Activated T-cell treated with anti-CD3 and anti-CD28 coated beads, Interleukin-2, amount 50 U/mL, for 72 hours (primary cell): ENCODE measurements at regions not wholly inside any gene's neighbourhood (a gene's known extent, or its start where the extent isn't known, plus 50 kb on each side); places are given as distances from the start of the nearest gene placed in this dataset.

Source experiments
- ATAC-seq, 2 donors: fragments of 150-1000 bp; cut with Tn5 transposase; replicated peaks in 1 of 2; 2 replicates each; pipeline ENCODE4 v1.10.0; 2021; ENCODE audit warnings: moderate library complexity in 2 of 2, mild to moderate bottlenecking in 1 of 2
- DNase-seq, 2 donors: peaks; one replicate each; pipeline ENCODE4 v3.0.0; 2021 to 2022; ENCODE audit warnings: mixed read lengths in 1 of 2
- H3K27ac Mint-ChIP-seq: one replicate; pipeline ENCODE4 v1.8.0; 2022; ENCODE audit warnings: mild to moderate bottlenecking, moderate library complexity, mixed read lengths
- H3K27me3 Mint-ChIP-seq: one replicate; pipeline ENCODE4 v1.8.0; 2022; ENCODE audit warnings: low read depth, mixed read lengths
- H3K36me3 Mint-ChIP-seq, 2 donors: one replicate each; pipeline ENCODE4 v1.8.0; 2022; ENCODE audit warnings: mixed read lengths in 2 of 2, mild to moderate bottlenecking in 1 of 2; ENCODE audit not compliant: insufficient read depth in 2 of 2
- H3K4me1 Mint-ChIP-seq: one replicate; pipeline ENCODE4 v1.8.0; 2022; ENCODE audit warnings: low read depth, mixed read lengths
- H3K4me3 Mint-ChIP-seq, 2 donors: one replicate each; pipeline ENCODE4 v1.8.0; 2022; ENCODE audit warnings: mild to moderate bottlenecking in 2 of 2, mixed read lengths in 2 of 2, moderate library complexity in 2 of 2
- H3K9me3 Mint-ChIP-seq, 2 donors: one replicate each; pipeline ENCODE4 v1.8.0; 2022; ENCODE audit warnings: mixed read lengths in 2 of 2

- DNase-seq = no peak
- peaks cover 0 to 2% of the 10 kb centered on the region in 2 donors for H3K36me3 Mint-ChIP-seq
- no peak overlapping the region for H3K27ac Mint-ChIP-seq
- peaks cover 6 to 13% of the 10 kb centered on the region in 2 donors for H3K9me3 Mint-ChIP-seq
- no peak for ATAC-seq
- H3K4me3 Mint-ChIP-seq = no peak overlapping the region
- H3K4me1 Mint-ChIP-seq = no peaks in the 10 kb centered on the region
- H3K27me3 Mint-ChIP-seq = no peaks in the 10 kb centered on the region
These were observed 222.7 kb upstream of the VCX3A start for GRCh38 chrX:6757631-6758030.

GRCh38 chrX:6748595-6748994 lies 213.7 kb upstream of the VCX3A start:
- ATAC-seq (no peak), DNase-seq (no peak)
- Mint-ChIP-seq H3K4me3 (no peak overlapping the region), H3K36me3 (no peaks in the 10 kb centered on the region), H3K4me1 (no peaks in the 10 kb centered on the region), H3K27ac (no peak overlapping the region), H3K9me3 (no peaks in the 10 kb centered on the region), H3K27me3 (no peaks in the 10 kb centered on the region)

- Mint-ChIP-seq H3K27me3 (no peaks in the 10 kb centered on the region), H3K36me3 (no peaks in the 10 kb centered on the region), H3K27ac (peak overlapping the region; percentile 66), H3K4me3 (peak overlapping the region; percentile 22 to 29), H3K4me1 (peaks cover 8% of the 10 kb centered on the region), H3K9me3 (peaks cover 3 to 6% of the 10 kb centered on the region in 2 donors)
- ATAC-seq (peak; percentile 21 to 68), DNase-seq (peak in 1 of 2 donors; percentile 3)
These were observed 203.9 kb upstream of the VCX3A start for GRCh38 chrX:6738518-6739470.

DNA sequence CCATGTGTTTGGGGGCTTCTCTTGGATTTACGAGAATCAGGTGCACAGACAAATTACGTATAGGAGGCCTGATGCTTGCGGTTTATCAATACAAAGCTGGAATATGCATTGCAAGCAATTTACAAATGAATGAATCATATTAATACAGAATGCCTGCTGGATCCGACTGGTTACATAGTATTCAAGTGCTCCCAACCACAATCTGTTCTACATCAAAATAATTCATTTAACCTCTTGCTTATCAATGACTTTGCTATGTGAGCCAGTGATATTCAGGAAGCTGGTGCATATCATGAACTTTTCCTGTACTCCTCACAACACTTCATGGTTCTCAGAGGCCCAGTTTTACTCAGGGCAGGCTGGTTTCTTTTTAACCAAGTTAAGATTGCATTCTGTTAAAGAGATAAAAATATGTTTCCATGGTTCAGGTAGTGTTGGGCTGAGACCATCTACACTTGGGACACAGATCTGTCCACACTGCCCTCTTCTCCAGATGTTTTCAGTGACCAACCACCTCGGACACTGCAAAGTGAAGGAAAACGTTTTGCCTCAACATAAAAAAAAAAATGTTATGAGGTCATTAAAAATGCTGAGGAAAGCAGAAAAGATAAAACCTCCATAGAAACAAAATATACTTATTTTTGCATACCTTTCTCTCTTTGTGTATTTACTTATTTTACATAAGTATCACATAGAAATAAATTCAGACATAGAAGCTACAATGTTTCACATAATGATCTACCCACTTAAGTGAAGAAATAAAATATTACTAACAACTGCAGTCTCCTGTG lies 200.1 kb upstream of the VCX3A start:
- Mint-ChIP-seq H3K36me3 (no peaks in the 10 kb centered on the region), H3K9me3 (peaks cover 3 to 9% of the 10 kb centered on the region in 2 donors), H3K27me3 (no peaks in the 10 kb centered on the region), H3K27ac (no peak overlapping the region), H3K4me3 (no peak overlapping the region), H3K4me1 (peaks cover 13% of the 10 kb centered on the region)
- ATAC-seq (no peak), DNase-seq (no peak)

DNA sequence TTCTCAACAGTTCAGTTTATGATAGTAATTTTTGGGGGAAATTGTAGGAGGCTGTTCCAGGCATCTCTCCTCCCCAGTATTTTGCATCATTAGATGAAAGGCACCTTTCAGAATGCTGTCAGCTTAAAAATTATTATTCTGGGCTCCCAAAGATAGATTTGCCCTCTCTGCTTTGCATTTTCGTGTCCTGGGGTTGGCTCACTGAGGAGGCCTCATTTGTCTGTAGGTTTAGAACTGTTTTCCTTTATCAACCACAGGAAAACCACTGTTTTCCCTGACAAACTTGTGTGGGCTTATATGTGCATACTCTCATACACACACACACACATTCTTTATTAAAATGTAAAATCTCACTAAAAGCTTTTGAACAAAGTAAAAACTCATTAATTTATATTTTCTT lies 197.2 kb upstream of the VCX3A start:
- peaks cover 5% of the 10 kb centered on the region for H3K4me1 Mint-ChIP-seq
- H3K4me3 Mint-ChIP-seq = no peak overlapping the region
- H3K27me3 Mint-ChIP-seq = no peaks in the 10 kb centered on the region
- ATAC-seq (no peak), DNase-seq (no peak)
- H3K9me3 Mint-ChIP-seq = peaks cover 3 to 8% of the 10 kb centered on the region in 2 donors
- no peaks in the 10 kb centered on the region for H3K36me3 Mint-ChIP-seq
- H3K27ac Mint-ChIP-seq = no peak overlapping the region

DNA sequence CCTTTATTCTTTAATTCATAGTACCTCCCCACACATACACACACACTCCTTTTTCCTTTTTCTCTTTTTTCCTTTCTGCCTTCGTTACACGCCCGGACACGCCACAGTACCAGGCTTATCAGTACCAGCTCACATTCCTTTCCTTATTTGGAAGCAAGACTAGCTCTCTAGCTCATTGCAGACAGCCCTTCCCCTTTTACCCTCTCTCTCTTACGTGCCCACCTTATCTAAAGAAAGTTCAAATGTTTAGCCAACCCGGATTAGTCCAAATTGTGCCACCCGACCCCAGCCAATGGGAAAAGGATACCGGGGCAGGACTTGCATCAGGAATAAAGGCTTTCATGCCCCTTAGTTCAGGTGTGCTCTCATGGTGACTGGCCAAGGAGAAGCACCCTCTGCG lies 194.7 kb upstream of the VCX3A start:
- Mint-ChIP-seq H3K4me1 (peaks cover 5% of the 10 kb centered on the region), H3K36me3 (no peaks in the 10 kb centered on the region), H3K9me3 (peaks cover 3 to 6% of the 10 kb centered on the region in 2 donors), H3K4me3 (no peak overlapping the region), H3K27me3 (no peaks in the 10 kb centered on the region), H3K27ac (no peak overlapping the region)
- ATAC-seq (no peak), DNase-seq (no peak)

DNA sequence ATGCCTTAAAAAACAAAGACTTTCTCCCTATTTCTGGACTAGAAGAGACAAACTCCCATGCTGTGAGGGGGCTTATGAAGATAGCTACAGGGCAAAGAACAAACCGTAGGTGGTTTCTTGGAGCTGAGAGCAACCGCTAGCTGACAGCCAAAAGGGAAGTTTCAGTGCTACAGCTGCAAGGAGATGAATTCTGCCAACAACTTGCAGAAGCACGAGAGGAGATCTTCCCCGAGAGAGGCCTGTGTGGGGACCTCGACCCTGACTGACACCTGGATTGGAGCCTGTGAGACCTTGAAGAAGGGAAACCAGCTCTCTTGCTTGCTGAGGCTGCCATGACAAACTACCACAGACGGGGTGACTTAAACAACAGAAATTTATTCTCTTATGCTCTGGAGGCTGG lies 183.8 kb upstream of the VCX3A start:
- no peak for DNase-seq
- no peaks in the 10 kb centered on the region for H3K4me1 Mint-ChIP-seq
- H3K36me3 Mint-ChIP-seq = no peaks in the 10 kb centered on the region
- no peak overlapping the region for H3K4me3 Mint-ChIP-seq
- peaks cover 0 to 2% of the 10 kb centered on the region in 2 donors for H3K9me3 Mint-ChIP-seq
- H3K27ac Mint-ChIP-seq = no peak overlapping the region
- no peak for ATAC-seq
- H3K27me3 Mint-ChIP-seq = no peaks in the 10 kb centered on the region

GRCh38 chrX:6708676-6709380 lies 173.9 kb upstream of the VCX3A start:
- Mint-ChIP-seq H3K4me1 (no peaks in the 10 kb centered on the region), H3K36me3 (no peaks in the 10 kb centered on the region), H3K9me3 (no peaks in the 10 kb centered on the region), H3K4me3 (no peak overlapping the region), H3K27me3 (no peaks in the 10 kb centered on the region), H3K27ac (no peak overlapping the region)
- ATAC-seq (no peak), DNase-seq (no peak)

GRCh38 chrX:6708041-6708440 lies 173.1 kb upstream of the VCX3A start:
- Mint-ChIP-seq H3K4me1 (no peaks in the 10 kb centered on the region), H3K9me3 (no peaks in the 10 kb centered on the region), H3K36me3 (no peaks in the 10 kb centered on the region), H3K27me3 (no peaks in the 10 kb centered on the region), H3K4me3 (no peak overlapping the region), H3K27ac (no peak overlapping the region)
- ATAC-seq (no peak), DNase-seq (no peak)

- no peaks in the 10 kb centered on the region for H3K9me3 Mint-ChIP-seq
- no peaks in the 10 kb centered on the region for H3K27me3 Mint-ChIP-seq
- no peak overlapping the region for H3K27ac Mint-ChIP-seq
- H3K36me3 Mint-ChIP-seq = no peaks in the 10 kb centered on the region
- ATAC-seq (no peak), DNase-seq (no peak)
- no peaks in the 10 kb centered on the region for H3K4me1 Mint-ChIP-seq
- H3K4me3 Mint-ChIP-seq = no peak overlapping the region
These were observed 172.6 kb upstream of the VCX3A start for GRCh38 chrX:6707497-6707896.

DNA sequence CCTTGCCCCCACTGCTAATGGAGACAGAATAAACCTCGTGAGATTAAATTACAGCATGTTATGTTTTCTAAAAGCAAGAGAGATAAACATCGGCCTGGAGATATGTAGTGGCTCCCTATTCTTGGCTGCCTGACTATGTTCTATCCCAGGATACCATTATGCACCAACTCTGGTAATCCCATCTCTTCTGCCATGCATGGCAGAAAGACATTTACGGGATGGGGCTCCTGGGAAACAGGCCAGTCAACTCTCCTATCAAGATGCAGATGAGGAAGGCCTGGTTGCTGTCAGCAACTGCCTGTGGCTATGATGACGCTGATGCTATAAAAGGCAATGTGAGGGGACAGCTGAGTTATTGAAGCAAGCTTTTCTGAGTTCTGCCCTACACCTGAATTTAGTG lies 166.2 kb upstream of the VCX3A start:
- no peak overlapping the region for H3K27ac Mint-ChIP-seq
- H3K4me1 Mint-ChIP-seq = no peaks in the 10 kb centered on the region
- H3K27me3 Mint-ChIP-seq = no peaks in the 10 kb centered on the region
- H3K4me3 Mint-ChIP-seq = no peak overlapping the region
- DNase-seq = no peak
- ATAC-seq = no peak
- no peaks in the 10 kb centered on the region for H3K9me3 Mint-ChIP-seq
- no peaks in the 10 kb centered on the region for H3K36me3 Mint-ChIP-seq

DNA sequence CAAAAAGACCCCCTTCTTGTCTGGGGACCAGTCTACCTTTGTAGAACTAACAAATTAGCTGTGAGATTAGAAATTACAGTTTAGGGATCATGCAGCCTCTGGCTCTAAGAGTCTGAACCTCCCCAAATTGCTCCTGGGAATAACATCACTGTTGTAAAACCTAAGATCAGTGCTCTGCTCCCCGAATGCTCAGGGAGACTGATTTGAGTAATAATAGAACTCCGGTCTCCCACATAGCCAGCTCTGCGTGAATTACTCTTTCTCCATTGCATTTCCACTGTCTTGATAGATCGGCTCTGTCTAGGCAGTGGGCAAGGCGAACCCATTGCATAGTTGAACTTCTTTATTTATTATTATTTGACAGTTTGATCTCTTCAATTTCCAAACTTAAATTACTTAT lies 160.8 kb upstream of the VCX3A start:
- Mint-ChIP-seq H3K27me3 (no peaks in the 10 kb centered on the region), H3K4me1 (no peaks in the 10 kb centered on the region), H3K4me3 (no peak overlapping the region), H3K36me3 (no peaks in the 10 kb centered on the region), H3K9me3 (no peaks in the 10 kb centered on the region), H3K27ac (no peak overlapping the region)
- DNase-seq = no peak
- no peak for ATAC-seq

DNA sequence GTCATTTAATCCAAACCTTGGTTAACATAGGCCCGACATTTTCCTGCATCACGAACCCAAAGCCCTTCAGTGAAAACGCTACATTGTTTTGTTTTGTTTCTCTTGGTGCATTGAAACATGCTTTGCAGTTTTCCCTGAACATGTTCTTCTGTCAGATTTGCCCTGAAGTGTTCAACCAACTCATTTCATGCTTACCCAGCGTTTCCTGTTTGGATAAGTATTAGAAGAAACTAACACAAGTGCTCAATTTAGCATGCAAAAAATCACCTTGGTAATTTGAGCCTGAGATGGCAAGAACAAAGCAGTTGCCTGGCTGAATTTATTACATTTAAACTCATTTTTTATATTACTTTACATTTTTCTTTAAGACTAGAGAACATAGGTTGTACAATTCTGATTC lies 160.1 kb upstream of the VCX3A start:
- ATAC-seq = no peak
- DNase-seq = no peak
- H3K27me3 Mint-ChIP-seq = no peaks in the 10 kb centered on the region
- no peaks in the 10 kb centered on the region for H3K9me3 Mint-ChIP-seq
- no peak overlapping the region for H3K27ac Mint-ChIP-seq
- H3K4me3 Mint-ChIP-seq = no peak overlapping the region
- H3K4me1 Mint-ChIP-seq = no peaks in the 10 kb centered on the region
- H3K36me3 Mint-ChIP-seq = no peaks in the 10 kb centered on the region
